HG02981 (cell line): ENCODE measurements at regions not wholly inside any gene's neighbourhood (a gene's known extent, or its start where the extent isn't known, plus 50 kb on each side); places are given as distances from the start of the nearest gene placed in this dataset.
"Not testable (repeated sequence)": the region's sequence is repeated elsewhere in the genome, so short reads cannot be mapped to it uniquely, and the experiment has no call there.

Experiments used
- ATAC-seq: cut with Tn5 transposase; IDR thresholded peaks from one replicate; pipeline ENCODE4 v1.9.1; 2021; ENCODE audit warnings: mild to moderate bottlenecking, moderate library complexity; ENCODE audit not compliant: unreplicated experiment

GRCh38 chr17:71494062-71494855, 626.6 kb upstream of the SOX9 start:
- ATAC-seq: no peak

- ATAC-seq: no peak
These were observed 625.4 kb upstream of the SOX9 start for GRCh38 chr17:71495420-71495819.

- ATAC-seq: no peak
These were observed 624.3 kb upstream of the SOX9 start for GRCh38 chr17:71496552-71496951.

GRCh38 chr17:71500761-71501555, 619.9 kb upstream of the SOX9 start:
- no peak for ATAC-seq

GRCh38 chr17:71501711-71502110, 619.1 kb upstream of the SOX9 start:
- no peak for ATAC-seq

GRCh38 chr17:71502443-71502842, 618.4 kb upstream of the SOX9 start:
- no peak for ATAC-seq

GRCh38 chr17:71503710-71504465, 616.9 kb upstream of the SOX9 start:
- ATAC-seq: no peak

GRCh38 chr17:71505200-71505599, 615.6 kb upstream of the SOX9 start:
- ATAC-seq: no peak

- ATAC-seq: no peak
These were observed 614.8 kb upstream of the SOX9 start for GRCh38 chr17:71505981-71506380.

GRCh38 chr17:71511266-71511995, 609.4 kb upstream of the SOX9 start:
- no peak for ATAC-seq

- not testable (repeated sequence) for ATAC-seq
These were observed 607.1 kb upstream of the SOX9 start for GRCh38 chr17:71513725-71514124.

- ATAC-seq: no peak
These were observed 604.7 kb upstream of the SOX9 start for GRCh38 chr17:71516149-71516548.

GRCh38 chr17:71519285-71519684, 601.5 kb upstream of the SOX9 start:
- ATAC-seq: no peak

GRCh38 chr17:71521724-71522123, 599.1 kb upstream of the SOX9 start:
- ATAC-seq: no peak

GRCh38 chr17:71522383-71522782, 598.4 kb upstream of the SOX9 start:
- no peak for ATAC-seq

- ATAC-seq: no peak
These were observed 593.5 kb upstream of the SOX9 start for GRCh38 chr17:71527311-71527710.

- no peak for ATAC-seq
These were observed 592.6 kb upstream of the SOX9 start for GRCh38 chr17:71528210-71528609.

- ATAC-seq: no peak
These were observed 590.6 kb upstream of the SOX9 start for GRCh38 chr17:71530248-71530647.

- no peak for ATAC-seq
These were observed 585.5 kb upstream of the SOX9 start for GRCh38 chr17:71535321-71535720.

GRCh38 chr17:71546419-71546818, 574.4 kb upstream of the SOX9 start:
- no peak for ATAC-seq

GRCh38 chr17:71547904-71548303, 572.9 kb upstream of the SOX9 start:
- ATAC-seq: no peak
